ENCODE measurements at regions not wholly inside any gene's neighbourhood (a gene's known extent, or its start where the extent isn't known, plus 50 kb on each side); places are given as distances from the start of the nearest gene placed in this dataset.

DNA sequence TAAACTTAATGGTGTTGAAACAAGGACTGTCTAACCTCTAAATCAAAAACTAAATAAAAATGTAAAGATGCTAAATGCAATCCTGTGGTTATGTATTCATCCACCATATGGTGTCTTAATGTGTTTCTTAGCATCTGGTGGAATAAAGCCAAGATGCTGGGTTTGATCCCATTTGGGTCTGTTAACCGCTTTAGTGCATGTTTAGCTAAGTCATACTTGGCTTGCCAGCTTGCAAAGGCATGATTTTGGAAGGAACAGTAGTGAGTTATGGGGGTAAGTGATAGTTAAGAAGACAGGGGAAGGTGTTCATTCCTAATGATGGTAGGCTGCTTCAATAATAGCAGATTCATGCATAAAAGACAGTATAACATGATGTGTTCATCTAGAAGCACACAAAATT lies 139.0 kb upstream of the SLC27A6 start:
- CTCF ChIA-PET (ENCODE audit: partially characterized antibody): no interaction called here
- Histone ChIP-seq H3K36me3 (ENCODE audit: insufficient read depth, low read length) (no peaks in the 10 kb centered on the region), H3K4me3 (ENCODE audit: low read length in 2 of 2) (no peak overlapping the region), H3K27me3 (ENCODE audit: insufficient read depth, low read length) (no peaks in the 10 kb centered on the region), H3K9me3 (ENCODE audit: control insufficient read depth in 1 of 2, low read length in 2 of 2) (no peaks in the 10 kb centered on the region), H3K27ac (ENCODE audit: low read depth, low read length) (no peak overlapping the region), H3K4me1 (ENCODE audit: insufficient read depth, low read length) (no peaks in the 10 kb centered on the region)
- no peak overlapping the region for H3K4me3 Mint-ChIP-seq
- H3K27ac Mint-ChIP-seq: no peak overlapping the region
- H3K9me3 Mint-ChIP-seq: peaks cover 0 to 10% (median 0%) of the 10 kb centered on the region in 8 donors
- no peaks in the 10 kb centered on the region for H3K36me3 Mint-ChIP-seq
- no peaks in the 10 kb centered on the region for H3K4me1 Mint-ChIP-seq
- H3K27me3 Mint-ChIP-seq: peaks cover 0 to 1% of the 10 kb centered on the region in 2 donors
- POLR2A ChIA-PET (ENCODE audit: partially characterized antibody): no interaction called here
- intact Hi-C loops (cut with micrococcal nuclease): no loop called here
- no peak for DNase-seq

- H3K36me3 Mint-ChIP-seq: no peaks in the 10 kb centered on the region
- no peaks in the 10 kb centered on the region for H3K4me1 Mint-ChIP-seq
- Histone ChIP-seq H3K27ac (ENCODE audit: low read depth, low read length) (no peak overlapping the region), H3K4me1 (ENCODE audit: insufficient read depth, low read length) (no peaks in the 10 kb centered on the region), H3K36me3 (ENCODE audit: insufficient read depth, low read length) (no peaks in the 10 kb centered on the region), H3K9me3 (ENCODE audit: control insufficient read depth in 1 of 2, low read length in 2 of 2) (no peaks in the 10 kb centered on the region), H3K27me3 (ENCODE audit: insufficient read depth, low read length) (no peaks in the 10 kb centered on the region), H3K4me3 (ENCODE audit: low read length in 2 of 2) (no peak overlapping the region)
- no peaks in the 10 kb centered on the region for H3K27me3 Mint-ChIP-seq
- no peak overlapping the region for H3K27ac Mint-ChIP-seq
- H3K4me3 Mint-ChIP-seq: no peak overlapping the region
- POLR2A ChIA-PET (ENCODE audit: partially characterized antibody): no interaction called here
- H3K9me3 Mint-ChIP-seq: peaks cover 0 to 3% (median 0%) of the 10 kb centered on the region in 8 donors
- no peak for DNase-seq
- CTCF ChIA-PET (ENCODE audit: partially characterized antibody): no interaction called here
- intact Hi-C loops (cut with micrococcal nuclease): no loop called here
Observed at GRCh38 chr5:128836571-128836970, 128.7 kb upstream of the SLC27A6 start.

- no peak overlapping the region for H3K27ac Mint-ChIP-seq
- no peaks in the 10 kb centered on the region for H3K4me1 Mint-ChIP-seq
- H3K27ac ChIP-seq (ENCODE audit: low read depth, low read length): no peak overlapping the region
- H3K9me3 Mint-ChIP-seq: peaks cover 0 to 4% (median 0%) of the 10 kb centered on the region in 8 donors
- H3K36me3 Mint-ChIP-seq: no peaks in the 10 kb centered on the region
- no peak for DNase-seq
- intact Hi-C loops (cut with micrococcal nuclease): no loop called here
- no peaks in the 10 kb centered on the region for H3K27me3 ChIP-seq (ENCODE audit: insufficient read depth, low read length)
- no peak overlapping the region for H3K4me3 ChIP-seq (ENCODE audit: low read length in 2 of 2)
- ChIA-PET POLR2A (ENCODE audit: partially characterized antibody) (interaction anchor here (1.2 kb wide), 1 partner anchor 20 kb away, joined by 3 read pairs; no protein-coding TSS in a partner anchor), CTCF (ENCODE audit: partially characterized antibody) (no interaction called here)
- no peaks in the 10 kb centered on the region for H3K36me3 ChIP-seq (ENCODE audit: insufficient read depth, low read length)
- no peak overlapping the region for H3K4me3 Mint-ChIP-seq
- peaks cover 0 to 1% of the 10 kb centered on the region in 2 donors for H3K27me3 Mint-ChIP-seq
- H3K9me3 ChIP-seq (ENCODE audit: control insufficient read depth in 1 of 2, low read length in 2 of 2): no peaks in the 10 kb centered on the region
- no peaks in the 10 kb centered on the region for H3K4me1 ChIP-seq (ENCODE audit: insufficient read depth, low read length)
Observed at GRCh38 chr5:128838623-128839022, 126.7 kb upstream of the SLC27A6 start.

DNA sequence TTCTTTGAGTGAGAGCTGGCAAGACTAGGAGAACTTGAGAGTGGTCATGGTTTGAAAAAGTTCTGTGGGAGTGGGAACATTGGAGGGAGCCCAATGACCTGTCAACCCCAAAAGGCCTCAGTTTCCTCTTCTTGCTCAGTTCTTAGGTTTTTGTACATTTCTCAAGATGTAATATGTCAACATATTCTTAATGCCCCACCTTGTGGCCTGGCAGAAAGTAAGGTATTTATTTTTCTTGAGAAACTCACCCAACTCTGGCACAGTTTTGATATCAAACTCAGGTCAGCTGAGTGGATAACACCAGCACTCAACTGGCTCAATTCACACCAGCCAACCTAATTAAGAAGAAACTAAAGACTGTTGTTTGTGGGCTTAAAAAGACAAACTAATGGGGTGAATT lies 123.0 kb upstream of the SLC27A6 start:
- Histone ChIP-seq H3K4me3 (ENCODE audit: low read length in 2 of 2) (no peak overlapping the region), H3K4me1 (ENCODE audit: insufficient read depth, low read length) (no peaks in the 10 kb centered on the region), H3K36me3 (ENCODE audit: insufficient read depth, low read length) (no peaks in the 10 kb centered on the region), H3K27ac (ENCODE audit: low read depth, low read length) (no peak overlapping the region), H3K9me3 (ENCODE audit: control insufficient read depth in 1 of 2, low read length in 2 of 2) (no peaks in the 10 kb centered on the region), H3K27me3 (ENCODE audit: insufficient read depth, low read length) (no peaks in the 10 kb centered on the region)
- intact Hi-C loops (cut with micrococcal nuclease): loop anchor here (5.0 kb wide), 1 partner anchor 630 kb away; no protein-coding TSS in a partner anchor
- H3K9me3 Mint-ChIP-seq: peaks cover 0 to 2% (median 0%) of the 10 kb centered on the region in 8 donors
- peaks cover 0 to 2% of the 10 kb centered on the region in 2 donors for H3K27me3 Mint-ChIP-seq
- no peak overlapping the region for H3K27ac Mint-ChIP-seq
- no peaks in the 10 kb centered on the region for H3K4me1 Mint-ChIP-seq
- POLR2A ChIA-PET (ENCODE audit: partially characterized antibody): no interaction called here
- CTCF ChIA-PET (ENCODE audit: partially characterized antibody): no interaction called here
- DNase-seq: no peak
- no peaks in the 10 kb centered on the region for H3K36me3 Mint-ChIP-seq
- no peak overlapping the region for H3K4me3 Mint-ChIP-seq

- H3K27me3 ChIP-seq (ENCODE audit: insufficient read depth, low read length): no peaks in the 10 kb centered on the region
- H3K4me1 Mint-ChIP-seq: no peaks in the 10 kb centered on the region
Observed at GRCh38 chr5:128844354-128844923, 120.8 kb upstream of the SLC27A6 start.

DNA sequence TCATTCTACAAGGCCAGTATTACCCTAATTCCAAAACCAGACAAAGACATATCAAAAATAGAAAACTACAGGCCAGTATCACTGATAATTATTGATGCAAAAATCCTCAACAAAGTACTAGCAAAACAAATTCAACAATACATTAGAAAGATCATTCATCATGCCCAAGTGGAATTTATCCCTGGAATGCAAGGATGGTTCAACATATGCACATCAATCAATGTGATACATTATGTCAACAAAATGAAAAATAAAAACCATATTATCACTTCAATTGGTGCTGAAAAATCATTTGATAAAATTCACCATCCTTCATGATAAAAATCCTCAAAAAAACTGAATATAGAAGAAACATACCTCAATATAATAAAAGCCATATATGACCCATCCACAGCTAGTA lies 115.2 kb upstream of the SLC27A6 start:
- H3K36me3 Mint-ChIP-seq: peaks cover 0 to 4% of the 10 kb centered on the region in 2 donors
- ChIA-PET POLR2A (ENCODE audit: partially characterized antibody) (no interaction called here), CTCF (ENCODE audit: partially characterized antibody) (no interaction called here)

More at GRCh38 chr5:128844354-128844923, 120.8 kb upstream of the SLC27A6 start:
- Mint-ChIP-seq H3K9me3 (peaks cover 4 to 21% (median 11%) of the 10 kb centered on the region in 8 donors), H3K27me3 (peaks cover 0 to 2% of the 10 kb centered on the region in 2 donors), H3K27ac (no peak overlapping the region), H3K36me3 (peaks cover 0 to 3% of the 10 kb centered on the region in 2 donors), H3K4me3 (no peak overlapping the region)
- CTCF ChIA-PET (ENCODE audit: partially characterized antibody): interaction anchor here (1.0 kb wide), 1 partner anchor 20 kb away, joined by 3 read pairs; no protein-coding TSS in a partner anchor
- POLR2A ChIA-PET (ENCODE audit: partially characterized antibody): no interaction called here
- Histone ChIP-seq H3K4me3 (ENCODE audit: low read length in 2 of 2) (no peak overlapping the region), H3K9me3 (ENCODE audit: control insufficient read depth in 1 of 2, low read length in 2 of 2) (no peaks in the 10 kb centered on the region), H3K4me1 (ENCODE audit: insufficient read depth, low read length) (no peaks in the 10 kb centered on the region), H3K27ac (ENCODE audit: low read depth, low read length) (no peak overlapping the region), H3K36me3 (ENCODE audit: insufficient read depth, low read length) (no peaks in the 10 kb centered on the region)
- DNase-seq: no peak
- intact Hi-C loops (cut with micrococcal nuclease): loop anchor here (2.0 to 5.0 kb wide), 2 partner anchors 632 to 1280 kb away; no protein-coding TSS in a partner anchor

GRCh38 chr5:128854931-128855330 lies 110.4 kb upstream of the SLC27A6 start:
- H3K4me1 Mint-ChIP-seq: no peaks in the 10 kb centered on the region
- H3K36me3 ChIP-seq (ENCODE audit: insufficient read depth, low read length): no peaks in the 10 kb centered on the region
- H3K36me3 Mint-ChIP-seq: no peaks in the 10 kb centered on the region
- H3K4me1 ChIP-seq (ENCODE audit: insufficient read depth, low read length): no peaks in the 10 kb centered on the region
- no peak overlapping the region for H3K27ac Mint-ChIP-seq
- H3K4me3 ChIP-seq (ENCODE audit: low read length in 2 of 2): no peak overlapping the region
- peaks cover 4 to 20% (median 9%) of the 10 kb centered on the region in 8 donors for H3K9me3 Mint-ChIP-seq
- DNase-seq: no peak
- CTCF ChIA-PET (ENCODE audit: partially characterized antibody): no interaction called here
- intact Hi-C loops (cut with micrococcal nuclease): no loop called here
- H3K4me3 Mint-ChIP-seq: no peak overlapping the region
- H3K27me3 Mint-ChIP-seq: no peaks in the 10 kb centered on the region
- H3K9me3 ChIP-seq (ENCODE audit: control insufficient read depth in 1 of 2, low read length in 2 of 2): peaks cover 0 to under 1% of the 10 kb centered on the region in 2 donors
- POLR2A ChIA-PET (ENCODE audit: partially characterized antibody): no interaction called here
- no peak overlapping the region for H3K27ac ChIP-seq (ENCODE audit: low read depth, low read length)
- no peaks in the 10 kb centered on the region for H3K27me3 ChIP-seq (ENCODE audit: insufficient read depth, low read length)

More for the DNA sequence above, 115.2 kb upstream of the SLC27A6 start:
- H3K27ac ChIP-seq (ENCODE audit: low read depth, low read length): no peak overlapping the region
- DNase-seq: no peak
- H3K27me3 ChIP-seq (ENCODE audit: insufficient read depth, low read length): no peaks in the 10 kb centered on the region
- intact Hi-C loops (cut with micrococcal nuclease): no loop called here
- Mint-ChIP-seq H3K4me1 (no peaks in the 10 kb centered on the region), H3K27me3 (no peaks in the 10 kb centered on the region), H3K4me3 (no peak overlapping the region), H3K27ac (no peak overlapping the region), H3K9me3 (peaks cover 6 to 46% (median 23%) of the 10 kb centered on the region in 8 donors)
- no peaks in the 10 kb centered on the region for H3K4me1 ChIP-seq (ENCODE audit: insufficient read depth, low read length)
- peaks cover 0 to 2% of the 10 kb centered on the region in 2 donors for H3K9me3 ChIP-seq (ENCODE audit: control insufficient read depth in 1 of 2, low read length in 2 of 2)
- no peaks in the 10 kb centered on the region for H3K36me3 ChIP-seq (ENCODE audit: insufficient read depth, low read length)
- H3K4me3 ChIP-seq (ENCODE audit: low read length in 2 of 2): no peak overlapping the region
